Activated T-helper 1 cell treated with anti-CD3 and anti-CD28 coated beads, Interleukin-12 subunit alpha, Interleukin-12 subunit beta, Interleukin-2, Interleukin-4 antibody, amounts not matched to agents 30 ng/mL and 10 ng/mL and 1 ng/mL, durations not matched to agents 14 hours and 24 hours and 36 hours (primary cell): ENCODE measurements at regions not wholly inside any gene's neighbourhood (a gene's known extent, or its start where the extent isn't known, plus 50 kb on each side); places are given as distances from the start of the nearest gene placed in this dataset.

Source experiments
- DNase-seq: peaks from one replicate; pipeline ENCODE4 v3.0.0; 2021; ENCODE audit warnings: low spot score
- H3K27ac Mint-ChIP-seq: one replicate; pipeline ENCODE4 v1.8.0; 2021; ENCODE audit warnings: mild to moderate bottlenecking, mixed read lengths
- H3K27me3 Mint-ChIP-seq: one replicate; pipeline ENCODE4 v1.8.0; 2022; ENCODE audit warnings: mild to moderate bottlenecking, moderate library complexity, mixed read lengths; ENCODE audit not compliant: insufficient read depth
- H3K36me3 Mint-ChIP-seq: one replicate; pipeline ENCODE4 v1.8.0; 2021; ENCODE audit warnings: low read depth, mixed read lengths
- H3K4me1 Mint-ChIP-seq: one replicate; pipeline ENCODE4 v1.8.0; 2021; ENCODE audit warnings: low read depth, mixed read lengths
- H3K4me3 Mint-ChIP-seq: one replicate; pipeline ENCODE4 v1.8.0; 2021; ENCODE audit warnings: mild to moderate bottlenecking, moderate library complexity, mixed read lengths
- H3K9me3 Mint-ChIP-seq: one replicate; pipeline ENCODE4 v1.8.0; 2021; ENCODE audit warnings: mixed read lengths
- intact Hi-C: fragments of 100-400 bp; cut with micrococcal nuclease; formaldehyde crosslinking; loops from one replicate; pipeline ENCODE4 v1.15.1; 2024

DNA sequence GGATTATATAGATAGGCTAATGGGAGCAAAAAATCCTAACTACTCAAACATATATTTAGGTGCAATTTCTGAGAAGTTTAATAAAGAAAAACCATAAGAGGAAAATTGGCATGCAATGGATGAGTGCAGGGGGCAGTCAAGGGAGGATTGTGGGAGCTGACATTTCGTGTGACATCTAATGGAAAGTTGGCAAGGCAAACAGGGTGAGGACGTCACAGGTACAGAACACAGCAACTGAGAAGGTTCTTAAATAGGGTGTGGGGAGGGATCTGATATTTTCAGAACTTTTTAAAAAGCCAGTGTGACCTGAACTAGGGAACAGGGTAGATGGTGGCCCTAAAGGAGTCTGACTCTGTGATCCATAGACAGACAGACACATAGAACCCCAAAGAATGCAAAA lies 194.9 kb upstream of the GLI3 start:
- no peaks in the 10 kb centered on the region for H3K4me1 Mint-ChIP-seq
- no peak for DNase-seq
- no peak overlapping the region for H3K27ac Mint-ChIP-seq
- intact Hi-C loops = no loop called here
- H3K9me3 Mint-ChIP-seq = no peaks in the 10 kb centered on the region
- H3K4me3 Mint-ChIP-seq = no peak overlapping the region
- H3K27me3 Mint-ChIP-seq = no peaks in the 10 kb centered on the region
- H3K36me3 Mint-ChIP-seq = no peaks in the 10 kb centered on the region

DNA sequence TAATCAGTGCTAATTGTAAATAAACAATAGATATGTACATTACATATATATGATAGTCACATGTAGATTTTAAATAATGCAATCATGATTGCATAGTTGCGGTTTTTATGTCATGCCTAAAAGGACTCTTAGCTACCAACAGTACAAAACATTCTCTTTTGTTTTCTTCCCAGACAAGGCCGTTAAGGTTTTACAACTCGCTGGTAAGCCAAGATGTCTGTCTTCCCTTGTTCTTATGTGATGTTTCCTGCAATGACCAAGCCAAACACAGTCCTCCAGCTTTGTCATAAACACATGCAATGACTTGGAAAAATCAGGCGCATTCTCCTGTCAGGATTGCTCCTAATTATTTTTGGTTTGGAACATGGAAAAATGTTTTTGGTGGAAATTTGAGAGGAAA lies 192.3 kb upstream of the GLI3 start:
- no peak for DNase-seq
- H3K36me3 Mint-ChIP-seq = no peaks in the 10 kb centered on the region
- H3K4me3 Mint-ChIP-seq = no peak overlapping the region
- H3K4me1 Mint-ChIP-seq = no peaks in the 10 kb centered on the region
- H3K27me3 Mint-ChIP-seq = no peaks in the 10 kb centered on the region
- no peaks in the 10 kb centered on the region for H3K9me3 Mint-ChIP-seq
- no peak overlapping the region for H3K27ac Mint-ChIP-seq
- intact Hi-C loops = no loop called here

GRCh38 chr7:42426163-42426562 lies 189.2 kb upstream of the GLI3 start:
- Mint-ChIP-seq H3K27me3 (no peaks in the 10 kb centered on the region), H3K4me1 (no peaks in the 10 kb centered on the region), H3K4me3 (no peak overlapping the region), H3K36me3 (no peaks in the 10 kb centered on the region), H3K9me3 (no peaks in the 10 kb centered on the region), H3K27ac (no peak overlapping the region)
- DNase-seq = no peak
- intact Hi-C loops = no loop called here

DNA sequence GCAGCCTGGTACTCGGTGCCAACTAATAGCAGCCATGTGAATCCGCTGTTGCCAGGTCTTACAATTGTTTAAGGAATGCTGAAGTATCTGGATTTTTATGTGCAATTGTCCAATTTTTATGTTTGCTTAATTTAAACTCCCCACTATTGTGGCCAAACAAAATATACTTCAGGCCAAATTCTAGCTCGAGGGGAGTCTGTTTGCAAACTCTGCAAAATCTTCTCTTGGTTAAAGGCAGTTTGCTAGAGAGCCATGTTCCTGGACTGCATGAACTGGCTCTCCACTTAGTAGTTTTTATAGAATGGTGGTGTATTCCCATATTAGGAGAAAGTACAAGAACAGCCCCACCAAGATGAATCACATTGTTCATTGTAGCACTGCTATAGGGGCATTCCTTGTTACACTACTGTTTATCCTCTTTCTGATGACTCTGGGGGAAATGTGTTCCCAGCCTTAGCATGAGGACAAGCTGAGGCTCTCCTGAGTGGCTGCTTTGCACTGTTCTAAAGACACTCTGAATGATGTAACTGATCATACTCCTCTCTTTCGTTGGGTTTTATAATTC lies 178.0 kb upstream of the GLI3 start:
- no peaks in the 10 kb centered on the region for H3K9me3 Mint-ChIP-seq
- H3K36me3 Mint-ChIP-seq = no peaks in the 10 kb centered on the region
- DNase-seq = no peak
- intact Hi-C loops = no loop called here
- no peak overlapping the region for H3K4me3 Mint-ChIP-seq
- no peaks in the 10 kb centered on the region for H3K27me3 Mint-ChIP-seq
- no peaks in the 10 kb centered on the region for H3K4me1 Mint-ChIP-seq
- no peak overlapping the region for H3K27ac Mint-ChIP-seq

DNA sequence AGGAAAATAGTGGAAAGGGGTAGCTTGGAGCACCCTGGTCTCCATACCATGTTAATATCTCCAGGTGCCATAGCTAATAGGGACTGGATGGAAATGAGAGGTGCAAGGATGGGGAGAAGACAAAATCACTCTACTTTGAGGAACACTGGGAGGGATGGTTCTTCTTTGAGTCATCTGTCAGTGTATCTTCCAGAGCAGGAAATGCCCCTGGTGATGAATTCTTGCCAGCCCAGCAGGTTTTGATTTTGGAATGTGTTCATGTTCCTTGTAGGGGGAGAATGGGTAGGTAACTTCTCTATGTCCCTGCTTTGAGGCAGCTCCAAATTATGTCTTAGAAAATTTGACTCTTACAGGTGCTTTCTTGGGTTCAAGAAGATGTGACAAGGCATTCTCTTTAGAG lies 177.0 kb upstream of the GLI3 start:
- H3K27ac Mint-ChIP-seq = no peak overlapping the region
- H3K9me3 Mint-ChIP-seq = no peaks in the 10 kb centered on the region
- H3K27me3 Mint-ChIP-seq = no peaks in the 10 kb centered on the region
- H3K4me1 Mint-ChIP-seq = no peaks in the 10 kb centered on the region
- intact Hi-C loops = no loop called here
- H3K36me3 Mint-ChIP-seq = no peaks in the 10 kb centered on the region
- H3K4me3 Mint-ChIP-seq = no peak overlapping the region
- no peak for DNase-seq

DNA sequence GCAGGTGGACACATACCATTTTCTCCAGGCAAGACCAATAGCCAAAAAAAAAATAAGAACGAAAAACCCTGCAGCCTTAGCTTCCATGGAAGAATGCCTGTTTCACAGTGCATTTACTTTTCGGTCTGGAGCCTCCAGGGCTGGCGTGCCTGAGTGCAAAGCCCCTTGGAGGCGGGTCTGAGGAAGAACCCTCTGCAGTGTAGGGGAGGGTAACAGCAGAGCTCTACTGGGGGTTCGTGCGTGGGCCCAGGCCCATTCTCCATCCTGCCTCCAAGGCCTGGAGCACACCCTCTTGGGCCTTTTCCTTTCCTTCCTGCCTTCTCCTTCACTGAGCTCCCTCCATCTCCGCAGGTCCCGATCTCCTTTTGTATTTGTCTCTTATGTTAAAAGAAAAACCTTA lies 172.3 kb upstream of the GLI3 start:
- intact Hi-C loops = no loop called here
- no peak overlapping the region for H3K4me3 Mint-ChIP-seq
- H3K4me1 Mint-ChIP-seq = no peaks in the 10 kb centered on the region
- H3K27ac Mint-ChIP-seq = no peak overlapping the region
- H3K36me3 Mint-ChIP-seq = no peaks in the 10 kb centered on the region
- no peaks in the 10 kb centered on the region for H3K9me3 Mint-ChIP-seq
- H3K27me3 Mint-ChIP-seq = no peaks in the 10 kb centered on the region
- no peak for DNase-seq

DNA sequence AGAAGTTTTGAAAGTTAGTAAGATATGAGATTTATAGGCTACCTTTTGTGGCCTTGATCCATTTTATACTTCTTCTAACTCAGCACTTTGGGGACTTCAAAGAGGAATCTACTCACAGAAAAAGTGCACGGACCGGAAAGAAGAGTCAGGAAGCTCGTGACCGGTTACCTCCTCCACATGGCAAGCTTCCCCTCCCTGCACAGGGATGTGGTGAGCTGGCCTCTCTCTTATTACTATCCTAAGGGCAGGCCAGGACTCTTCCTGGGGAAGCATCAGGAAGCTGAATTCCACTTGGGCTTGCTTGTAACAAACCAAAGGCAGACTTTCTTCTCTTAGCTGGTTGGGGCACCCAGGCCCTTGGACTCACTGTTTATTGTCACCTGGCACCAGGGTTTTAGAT lies 170.8 kb upstream of the GLI3 start:
- no peaks in the 10 kb centered on the region for H3K27me3 Mint-ChIP-seq
- DNase-seq = no peak
- no peak overlapping the region for H3K27ac Mint-ChIP-seq
- no peak overlapping the region for H3K4me3 Mint-ChIP-seq
- no peaks in the 10 kb centered on the region for H3K9me3 Mint-ChIP-seq
- H3K36me3 Mint-ChIP-seq = no peaks in the 10 kb centered on the region
- intact Hi-C loops = no loop called here
- no peaks in the 10 kb centered on the region for H3K4me1 Mint-ChIP-seq

DNA sequence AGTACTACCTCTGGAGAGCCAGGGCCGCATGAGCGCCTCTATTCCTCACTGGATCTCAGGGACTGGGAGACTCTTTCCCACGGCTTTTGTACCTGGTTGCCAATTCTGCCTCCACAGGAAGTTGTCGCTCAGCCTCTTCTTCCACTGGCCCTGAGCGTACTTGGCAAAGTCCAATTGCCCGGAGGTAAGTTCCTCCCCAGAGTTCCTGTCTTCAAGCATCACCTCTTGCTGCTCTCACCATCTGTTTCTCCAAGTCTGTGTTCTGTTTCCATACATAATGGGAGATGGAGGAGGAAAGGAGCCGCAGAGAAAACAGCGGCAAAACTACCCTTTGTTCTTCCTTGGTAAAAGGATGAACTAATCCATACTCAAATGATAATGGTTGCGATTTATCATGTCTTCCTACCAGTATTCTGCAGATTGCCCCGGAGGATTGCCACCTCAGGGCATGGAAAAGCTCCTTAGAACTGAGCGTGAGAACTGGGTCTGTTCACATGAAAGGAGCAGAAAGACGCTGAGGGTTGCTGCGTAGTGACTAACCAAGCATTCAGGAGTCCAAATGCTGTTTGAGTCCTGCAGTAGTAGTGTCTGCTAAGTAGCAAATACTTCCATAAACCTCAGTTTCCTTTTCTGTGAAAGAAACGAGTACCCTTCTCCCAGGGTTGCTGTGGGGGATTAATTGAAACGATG lies 170.2 kb upstream of the GLI3 start:
- H3K4me3 Mint-ChIP-seq = no peak overlapping the region
- H3K36me3 Mint-ChIP-seq = no peaks in the 10 kb centered on the region
- H3K27me3 Mint-ChIP-seq = no peaks in the 10 kb centered on the region
- H3K9me3 Mint-ChIP-seq = no peaks in the 10 kb centered on the region
- H3K27ac Mint-ChIP-seq = no peak overlapping the region
- DNase-seq = no peak
- intact Hi-C loops = no loop called here
- H3K4me1 Mint-ChIP-seq = no peaks in the 10 kb centered on the region

DNA sequence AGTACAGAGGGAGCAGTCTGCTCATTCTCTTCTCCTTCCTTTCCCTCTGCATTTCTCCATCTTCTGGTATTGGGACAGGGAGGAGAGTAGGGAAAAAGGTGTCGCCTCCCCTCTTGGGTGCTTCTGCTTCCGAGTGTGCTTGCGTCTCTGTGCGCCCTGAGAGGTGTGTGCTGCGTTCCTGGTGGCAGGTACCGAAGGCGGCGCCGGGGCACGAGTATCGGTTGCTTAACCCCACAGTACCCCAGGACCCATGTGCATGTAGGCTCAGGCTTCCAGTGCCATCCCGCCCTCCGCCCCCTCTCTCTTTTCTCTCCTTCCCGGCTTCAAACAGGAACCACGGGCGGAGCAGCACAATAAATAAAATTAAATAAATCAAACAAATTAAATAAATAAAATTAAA lies 169.3 kb upstream of the GLI3 start:
- Mint-ChIP-seq H3K9me3 (no peaks in the 10 kb centered on the region), H3K27me3 (no peaks in the 10 kb centered on the region), H3K36me3 (no peaks in the 10 kb centered on the region), H3K4me1 (no peaks in the 10 kb centered on the region), H3K4me3 (no peak overlapping the region), H3K27ac (no peak overlapping the region)
- DNase-seq = no peak
- intact Hi-C loops = no loop called here

DNA sequence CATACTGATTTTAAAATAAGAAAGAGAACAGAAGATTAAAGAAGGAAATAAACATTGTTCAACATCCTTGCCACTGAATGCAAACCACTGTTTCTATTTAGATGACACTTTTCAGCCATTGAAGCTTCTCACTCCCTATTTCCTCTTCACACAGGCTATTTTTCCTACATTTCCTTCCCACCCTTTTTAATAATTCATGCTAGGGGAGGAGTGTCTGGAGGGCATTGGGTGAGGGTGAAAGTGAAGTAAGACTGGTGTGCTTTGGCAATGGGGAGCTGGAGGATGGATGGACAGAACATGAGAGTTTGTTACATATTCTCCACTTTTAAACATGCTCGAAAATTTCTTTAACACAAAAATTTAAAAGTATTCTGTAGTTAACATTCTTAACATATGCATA lies 168.8 kb upstream of the GLI3 start:
- H3K9me3 Mint-ChIP-seq = no peaks in the 10 kb centered on the region
- H3K36me3 Mint-ChIP-seq = no peaks in the 10 kb centered on the region
- H3K27me3 Mint-ChIP-seq = no peaks in the 10 kb centered on the region
- no peaks in the 10 kb centered on the region for H3K4me1 Mint-ChIP-seq
- no peak overlapping the region for H3K4me3 Mint-ChIP-seq
- intact Hi-C loops = no loop called here
- H3K27ac Mint-ChIP-seq = no peak overlapping the region
- no peak for DNase-seq

DNA sequence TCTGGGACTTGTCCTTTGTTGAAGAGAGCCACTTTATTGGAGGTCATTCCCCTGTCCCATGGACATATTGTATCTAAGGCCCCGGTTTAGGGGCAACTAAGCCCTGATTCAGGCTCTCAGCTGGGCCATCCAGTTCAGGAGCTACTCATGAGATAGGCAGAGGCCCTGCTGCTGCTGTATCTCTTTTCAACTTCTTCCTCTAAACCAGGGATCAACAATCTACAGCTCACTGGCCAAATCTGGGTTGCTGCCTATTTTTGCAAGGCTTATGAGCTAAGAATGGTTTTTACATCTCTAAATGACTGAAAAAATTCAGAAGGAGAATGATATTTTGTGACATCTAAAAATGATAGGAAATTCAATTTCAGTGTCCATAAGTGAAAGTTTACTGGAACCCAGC lies 166.8 kb upstream of the GLI3 start:
- H3K27ac Mint-ChIP-seq = no peak overlapping the region
- no peaks in the 10 kb centered on the region for H3K36me3 Mint-ChIP-seq
- no peaks in the 10 kb centered on the region for H3K4me1 Mint-ChIP-seq
- intact Hi-C loops = no loop called here
- no peak for DNase-seq
- H3K9me3 Mint-ChIP-seq = no peaks in the 10 kb centered on the region
- H3K4me3 Mint-ChIP-seq = no peak overlapping the region
- no peaks in the 10 kb centered on the region for H3K27me3 Mint-ChIP-seq

- H3K4me1 Mint-ChIP-seq = no peaks in the 10 kb centered on the region
- H3K4me3 Mint-ChIP-seq = no peak overlapping the region
- H3K36me3 Mint-ChIP-seq = no peaks in the 10 kb centered on the region
- intact Hi-C loops = no loop called here
- no peak overlapping the region for H3K27ac Mint-ChIP-seq
- no peaks in the 10 kb centered on the region for H3K27me3 Mint-ChIP-seq
- no peaks in the 10 kb centered on the region for H3K9me3 Mint-ChIP-seq
- DNase-seq = no peak
Measured at GRCh38 chr7:42400961-42401360, 164.0 kb upstream of the GLI3 start.

DNA sequence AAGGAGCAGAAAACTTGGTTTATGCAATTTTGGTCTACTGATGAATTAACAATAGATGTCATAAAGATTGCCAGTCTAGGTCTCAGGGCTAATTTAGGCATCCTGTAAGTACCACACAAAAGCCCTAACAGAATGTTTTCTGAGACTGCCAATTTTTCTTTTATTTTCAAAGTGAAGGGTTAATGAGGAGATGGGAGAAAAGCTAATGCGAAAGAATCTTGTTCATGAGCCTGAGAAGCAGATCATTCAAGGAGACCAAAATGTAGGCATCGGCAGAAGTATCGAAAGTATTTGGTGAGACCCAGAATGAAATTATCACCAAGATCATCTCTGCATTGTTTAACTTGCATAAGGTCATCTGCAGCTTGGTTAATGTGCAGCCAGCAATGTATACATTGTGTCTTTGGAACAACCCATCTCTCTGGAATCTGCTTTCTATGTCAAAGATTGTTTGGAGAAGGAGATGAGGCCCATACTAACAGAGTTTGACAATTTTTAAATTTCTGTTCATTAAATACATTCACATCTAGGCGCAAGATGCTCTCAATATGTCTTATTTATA lies 163.3 kb upstream of the GLI3 start:
- no peaks in the 10 kb centered on the region for H3K4me1 Mint-ChIP-seq
- no peaks in the 10 kb centered on the region for H3K27me3 Mint-ChIP-seq
- intact Hi-C loops = no loop called here
- no peaks in the 10 kb centered on the region for H3K9me3 Mint-ChIP-seq
- no peak overlapping the region for H3K27ac Mint-ChIP-seq
- no peak for DNase-seq
- no peak overlapping the region for H3K4me3 Mint-ChIP-seq
- no peaks in the 10 kb centered on the region for H3K36me3 Mint-ChIP-seq

DNA sequence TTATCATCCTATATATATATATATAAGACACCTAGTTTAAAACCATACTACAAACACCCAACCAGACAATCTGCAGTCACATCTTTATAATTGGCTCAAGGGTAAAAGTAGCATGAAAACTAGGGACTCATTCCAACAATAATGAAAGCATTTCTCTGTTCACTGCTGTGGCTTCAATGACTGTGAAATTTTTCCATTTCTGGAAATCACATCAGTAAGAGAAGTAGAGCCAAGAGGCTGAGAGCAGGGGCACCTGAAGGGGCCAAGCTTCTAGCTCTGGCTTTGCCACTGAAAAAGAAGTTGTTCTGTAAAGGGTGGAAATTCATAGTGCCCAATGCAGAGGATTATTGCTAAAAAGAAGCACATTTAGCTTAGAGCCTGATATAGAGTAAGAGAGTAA lies 158.6 kb upstream of the GLI3 start:
- no peaks in the 10 kb centered on the region for H3K36me3 Mint-ChIP-seq
- no peaks in the 10 kb centered on the region for H3K4me1 Mint-ChIP-seq
- H3K9me3 Mint-ChIP-seq = no peaks in the 10 kb centered on the region
- no peaks in the 10 kb centered on the region for H3K27me3 Mint-ChIP-seq
- intact Hi-C loops = no loop called here
- no peak overlapping the region for H3K4me3 Mint-ChIP-seq
- DNase-seq = no peak
- H3K27ac Mint-ChIP-seq = no peak overlapping the region
